ENCODE measurements at regions not wholly inside any gene's neighbourhood (a gene's known extent, or its start where the extent isn't known, plus 50 kb on each side); places are given as distances from the start of the nearest gene placed in this dataset.

DNA sequence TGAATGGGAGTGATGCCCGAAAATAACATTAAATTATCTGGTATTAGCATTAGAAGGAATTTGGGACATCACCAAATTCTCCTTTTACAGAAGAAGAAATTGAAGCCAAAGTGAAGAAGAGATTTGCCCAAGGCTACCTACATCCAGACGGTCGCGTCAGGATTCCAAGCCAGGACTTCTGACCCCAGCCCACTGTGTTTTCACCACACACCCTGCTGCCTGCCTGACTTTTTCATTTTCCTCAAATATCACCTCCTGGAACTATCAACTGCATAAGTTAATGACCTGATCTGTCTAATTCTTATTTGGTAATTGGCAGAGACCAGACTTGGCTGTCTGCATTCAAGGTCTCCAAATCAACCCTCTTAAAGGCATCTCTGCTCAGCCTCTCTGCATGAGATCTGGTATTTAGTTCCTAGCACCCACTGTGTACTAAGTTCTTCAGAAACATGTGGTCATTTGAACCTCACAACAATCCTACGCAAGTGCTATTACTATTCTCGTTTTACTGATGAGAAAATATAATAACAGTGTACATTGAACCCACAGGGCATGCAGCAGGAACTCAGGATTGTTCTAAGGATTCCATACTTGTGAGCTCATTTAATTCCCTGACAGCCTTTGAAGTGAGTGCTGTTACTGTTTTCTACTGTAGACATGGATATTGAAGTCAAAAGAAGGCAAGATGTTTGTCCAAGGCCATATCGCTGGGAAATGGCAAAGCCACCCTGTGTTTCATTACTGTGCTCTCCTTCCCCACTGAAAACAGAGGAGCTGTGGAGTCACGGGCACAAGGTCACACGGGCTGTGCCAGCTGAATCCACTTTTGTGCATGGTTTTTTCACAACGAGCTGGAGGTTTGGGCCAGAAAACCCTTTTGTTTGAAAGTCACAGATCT is 195.2 kb upstream of the C1QTNF7 start:
- DNase-seq (ENCODE audit: low read depth) = no peak

DNA sequence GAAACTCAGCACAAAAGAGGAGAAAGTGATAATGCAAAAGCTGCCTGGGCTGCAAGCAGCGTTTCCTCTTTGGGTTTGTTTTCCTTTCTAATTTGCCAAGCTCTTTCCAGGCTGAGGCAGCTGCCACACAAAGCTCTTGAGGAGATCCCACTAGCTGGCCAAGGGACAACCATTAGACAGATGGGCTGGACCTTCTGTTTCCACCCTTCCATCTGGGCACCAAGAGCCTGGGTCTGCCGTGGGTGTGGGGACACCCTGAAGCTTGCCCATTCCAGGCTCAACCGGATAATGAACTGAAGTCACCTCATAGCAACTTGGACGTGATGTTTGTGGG is 194.6 kb upstream of the C1QTNF7 start:
- no peak for DNase-seq (ENCODE audit: low read depth)

GRCh38 chr4:15233626-15234025 is 194.2 kb upstream of the C1QTNF7 start:
- no peak for DNase-seq (ENCODE audit: low read depth)

GRCh38 chr4:15234116-15234855 is 193.5 kb upstream of the C1QTNF7 start:
- no peak for DNase-seq (ENCODE audit: low read depth)

DNA sequence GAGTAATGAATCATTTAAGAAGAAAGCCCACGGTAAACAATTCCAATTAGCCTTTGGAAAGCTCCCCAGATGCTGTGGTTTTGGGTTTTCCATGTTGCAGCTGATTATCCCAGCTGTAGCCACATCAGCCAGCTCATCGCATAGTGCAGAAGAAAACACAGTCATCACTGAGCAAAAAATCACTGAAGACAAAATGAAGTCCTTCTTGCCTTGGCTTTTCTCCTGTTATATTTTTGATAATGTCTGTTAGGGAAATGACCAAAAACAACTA is 193.0 kb upstream of the C1QTNF7 start:
- DNase-seq (ENCODE audit: low read depth) = no peak

GRCh38 chr4:15235135-15235534 is 192.7 kb upstream of the C1QTNF7 start:
- DNase-seq (ENCODE audit: low read depth) = no peak

GRCh38 chr4:15237648-15238230 is 190.1 kb upstream of the C1QTNF7 start:
- DNase-seq (ENCODE audit: low read depth) = no peak

DNA sequence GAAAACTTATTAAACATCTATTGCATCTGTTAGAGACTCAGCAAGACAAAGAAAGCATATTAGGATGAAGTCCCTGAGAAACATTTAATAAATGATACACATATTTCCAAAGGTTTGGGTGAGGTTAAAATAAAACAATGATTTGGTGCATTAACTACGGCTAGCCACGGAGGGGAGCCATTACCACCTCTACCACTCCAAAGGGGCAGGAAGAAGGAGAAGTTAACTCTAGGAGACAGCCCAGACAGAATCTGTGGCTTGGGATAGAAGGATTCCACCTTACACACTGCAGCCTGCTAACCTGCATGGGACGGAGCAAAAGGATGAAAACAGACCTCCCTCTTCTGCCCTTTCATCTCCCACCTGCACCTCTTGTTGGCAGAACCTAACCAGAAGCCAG is 189.1 kb upstream of the C1QTNF7 start:
- DNase-seq (ENCODE audit: low read depth) = no peak

DNA sequence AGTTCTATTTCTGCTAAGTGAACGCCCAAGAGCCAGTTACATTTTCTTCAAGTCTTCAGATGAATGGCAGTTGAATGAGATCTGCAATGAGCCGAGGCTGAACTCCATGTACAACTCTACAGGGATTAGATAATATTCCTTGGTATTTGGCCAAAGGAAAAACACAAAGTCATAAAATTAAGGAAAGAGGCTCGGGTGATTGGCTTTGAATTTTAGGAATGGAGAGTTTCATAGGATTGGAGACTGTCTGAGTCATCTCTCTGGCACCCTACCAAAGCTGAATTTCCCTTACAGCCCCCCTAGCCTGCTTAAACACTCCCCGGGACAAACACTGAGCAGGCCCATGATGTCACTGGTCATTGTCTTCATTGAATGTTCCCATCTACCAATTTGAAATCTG is 188.0 kb upstream of the C1QTNF7 start:
- no peak for DNase-seq (ENCODE audit: low read depth)

DNA sequence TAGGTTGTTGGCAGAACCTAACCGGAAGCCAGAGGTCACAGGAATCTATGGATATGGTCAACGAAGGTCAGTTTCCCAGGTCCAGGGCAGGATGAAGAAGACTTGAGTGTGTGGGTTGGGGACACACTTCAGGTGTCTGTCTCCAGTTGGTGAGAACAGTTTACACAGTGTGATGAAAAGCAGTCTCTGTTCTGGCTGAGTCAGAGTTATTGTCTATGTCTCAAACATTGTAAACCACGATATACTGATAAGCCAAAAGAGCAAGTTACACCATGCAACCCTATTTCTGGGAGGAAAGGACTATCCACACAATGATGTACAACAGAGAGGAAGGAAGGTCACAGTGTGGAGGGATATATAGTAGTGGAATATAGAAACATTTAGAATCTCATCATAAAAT is 187.1 kb upstream of the C1QTNF7 start:
- DNase-seq (ENCODE audit: low read depth) = no peak

GRCh38 chr4:15242021-15242420 is 185.8 kb upstream of the C1QTNF7 start:
- DNase-seq (ENCODE audit: low read depth) = no peak

DNA sequence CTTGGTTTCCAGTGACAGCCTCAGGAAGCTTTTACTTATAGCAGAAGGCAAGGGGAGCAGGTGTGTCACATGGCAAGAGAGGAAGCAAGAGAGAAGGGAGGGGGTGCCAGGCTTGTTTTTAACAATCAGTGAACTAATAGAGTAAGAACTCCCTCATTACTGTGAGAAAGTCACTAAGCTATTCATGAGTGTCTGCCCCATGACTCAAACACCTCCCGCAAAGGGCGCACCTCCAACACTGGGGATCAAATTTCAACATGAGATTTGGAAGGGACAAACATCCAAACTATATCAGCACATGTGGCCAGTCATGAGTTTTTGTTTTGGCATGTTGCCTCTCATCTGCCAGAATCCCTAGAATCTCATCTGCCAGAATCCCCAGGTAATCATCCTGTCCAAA is 183.5 kb upstream of the C1QTNF7 start:
- DNase-seq (ENCODE audit: low read depth) = no peak

DNA sequence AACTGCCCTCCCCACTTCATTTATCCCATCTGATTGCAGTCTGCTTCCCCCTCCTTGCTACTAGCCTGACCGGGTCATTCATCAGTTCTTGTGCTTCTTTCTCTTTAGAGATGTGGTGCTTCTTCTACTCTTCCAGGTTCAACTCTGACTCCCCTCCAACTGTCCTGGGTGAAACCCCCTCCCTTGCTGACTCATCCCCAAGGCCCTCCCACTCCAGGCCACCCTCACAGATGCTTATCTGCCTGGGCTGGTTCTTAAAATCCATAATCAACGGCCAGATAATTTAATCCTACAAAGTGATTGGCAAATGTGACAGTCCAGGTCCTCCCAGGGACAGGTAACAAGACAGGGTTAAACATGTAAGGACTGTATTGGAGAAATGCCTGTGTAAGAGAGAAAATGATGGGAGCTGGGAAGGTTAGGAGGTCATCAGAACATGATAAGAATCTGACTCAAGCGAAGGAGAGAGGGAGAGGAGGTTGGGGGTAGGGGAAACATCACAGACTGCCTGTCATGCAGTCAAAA is 182.8 kb upstream of the C1QTNF7 start:
- no peak for DNase-seq (ENCODE audit: low read depth)

GRCh38 chr4:15250021-15250441 is 177.8 kb upstream of the C1QTNF7 start:
- no peak for DNase-seq (ENCODE audit: low read depth)

GRCh38 chr4:15253349-15253748 is 174.5 kb upstream of the C1QTNF7 start:
- no peak for DNase-seq (ENCODE audit: low read depth)

DNA sequence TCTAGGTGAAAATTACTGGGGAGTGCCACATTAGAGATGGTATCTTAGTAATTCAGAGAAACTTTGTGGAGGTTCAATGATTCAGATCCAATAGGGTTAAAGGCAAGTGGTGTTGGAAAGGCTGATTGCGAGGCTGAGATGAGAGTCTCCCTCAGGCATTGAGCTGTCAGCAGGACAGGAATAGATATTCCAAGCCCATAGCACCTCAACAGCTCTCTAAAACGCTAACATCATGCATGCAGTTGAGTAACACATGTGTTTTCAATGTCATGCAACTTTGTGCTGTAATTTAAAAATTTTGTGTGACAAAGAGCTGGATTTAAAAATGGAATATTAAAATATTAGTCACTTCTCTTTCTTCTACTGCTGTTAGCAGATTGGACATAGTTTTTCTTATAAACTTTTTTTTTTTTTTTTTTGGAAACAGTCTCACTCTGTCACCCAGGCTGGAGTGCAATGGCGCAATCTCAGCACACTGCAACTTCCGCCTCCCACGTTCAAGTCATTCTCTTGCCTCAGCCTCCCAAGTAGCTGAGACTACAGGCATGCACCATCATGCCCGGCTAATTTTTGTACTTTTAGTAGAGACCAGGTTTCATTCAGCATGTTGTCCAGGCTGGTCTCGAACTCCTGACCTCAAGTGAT is 173.5 kb upstream of the C1QTNF7 start:
- DNase-seq (ENCODE audit: low read depth) = no peak

DNA sequence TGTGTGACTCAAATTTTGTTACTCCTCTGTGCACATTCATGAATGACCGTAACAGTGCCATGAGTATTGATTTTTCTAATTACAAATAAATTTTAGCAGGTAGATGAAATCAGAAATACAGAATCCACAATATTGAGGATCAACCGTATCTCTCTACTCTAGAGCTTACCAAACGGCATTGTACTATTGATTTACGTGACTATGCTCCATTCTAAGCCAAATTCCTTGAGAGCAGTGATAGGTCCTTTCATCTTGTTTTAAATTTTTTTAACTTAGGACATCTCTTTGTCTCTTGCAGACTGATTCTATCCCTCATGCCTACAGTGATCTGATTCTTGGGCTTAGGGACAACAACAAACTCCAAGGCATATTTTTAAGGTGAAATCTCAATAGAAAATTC is 172.3 kb upstream of the C1QTNF7 start:
- no peak for DNase-seq (ENCODE audit: low read depth)

DNA sequence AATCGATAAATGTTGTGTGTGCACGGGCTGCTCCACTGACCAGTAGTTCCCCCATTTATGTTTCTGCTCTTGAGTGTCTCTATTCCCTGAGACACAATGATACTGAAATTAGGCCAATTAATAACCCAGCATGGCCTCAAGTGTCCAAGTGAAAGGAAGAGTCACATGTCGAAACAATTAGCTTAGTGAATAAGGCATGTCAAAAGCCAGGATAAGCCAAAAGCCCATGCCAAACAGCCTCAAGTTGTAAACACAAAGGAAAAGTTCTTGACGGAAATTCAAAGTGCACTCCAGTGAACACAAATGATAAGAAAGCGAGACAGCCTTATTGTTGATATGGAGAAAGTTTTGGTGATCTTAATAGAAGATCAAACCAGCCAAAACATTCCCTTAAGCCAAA is 167.1 kb upstream of the C1QTNF7 start:
- no peak for DNase-seq (ENCODE audit: low read depth)

- DNase-seq (ENCODE audit: low read depth) = no peak
Observed at GRCh38 chr4:15262396-15262795, 165.4 kb upstream of the C1QTNF7 start.

GRCh38 chr4:15270201-15270600 is 157.6 kb upstream of the C1QTNF7 start:
- DNase-seq (ENCODE audit: low read depth) = no peak

DNA sequence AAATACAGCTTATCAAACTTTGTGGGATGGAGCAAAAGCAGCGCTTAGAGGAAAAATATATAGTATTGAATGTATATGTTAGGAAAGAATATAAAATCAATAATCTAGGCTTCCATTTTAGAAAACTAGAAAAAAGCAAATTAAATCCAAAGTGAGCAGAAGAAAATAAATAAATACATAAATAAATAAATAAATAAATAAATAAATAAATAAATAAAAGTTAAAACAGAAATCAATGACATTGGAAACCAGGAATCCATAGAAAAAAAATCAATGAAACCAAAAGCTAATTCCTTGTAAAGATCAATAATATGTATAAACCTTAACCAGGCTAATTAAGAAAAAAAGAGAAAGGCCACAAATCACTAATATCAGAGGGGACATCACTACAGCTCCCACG is 141.8 kb upstream of the C1QTNF7 start:
- DNase-seq (ENCODE audit: low read depth) = no peak

GRCh38 chr4:15291122-15291521 is 136.7 kb upstream of the C1QTNF7 start:
- DNase-seq (ENCODE audit: low read depth) = no peak

DNA sequence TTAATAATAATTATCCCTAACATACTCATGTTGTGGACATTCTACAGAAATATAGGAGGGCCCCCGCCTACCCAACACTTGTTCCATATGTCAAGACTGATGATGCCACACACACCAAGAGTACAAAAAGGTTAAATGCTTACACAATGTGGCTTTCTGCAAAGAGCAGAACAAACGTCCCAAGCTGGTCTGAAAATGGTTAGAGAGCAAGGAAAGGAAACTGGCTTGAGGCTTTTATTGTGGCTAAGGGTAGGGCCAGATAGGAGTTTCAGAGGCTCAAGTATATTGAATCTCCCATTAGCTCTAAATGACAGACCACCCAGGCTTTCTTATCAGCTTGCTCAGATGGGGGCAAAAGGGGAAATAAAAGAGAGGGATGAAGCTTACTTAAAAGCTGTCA is 134.1 kb upstream of the C1QTNF7 start:
- no peak for DNase-seq (ENCODE audit: low read depth)

All from stimulated activated CD4-positive, alpha-beta T cell treated with anti-CD3 and anti-CD28 coated beads, Interleukin-2, amount 100 ng/mL, for 4 hours (primary cell).